Posterior cingulate gyrus (tissue), 11 donors: ENCODE measurements at regions not wholly inside any gene's neighbourhood (a gene's known extent, or its start where the extent isn't known, plus 50 kb on each side); places are given as distances from the start of the nearest gene placed in this dataset.
"Not testable (repeated sequence)": the region's sequence is repeated elsewhere in the genome, so short reads cannot be mapped to it uniquely, and the experiment has no call there.

Source experiments
- DNase-seq, 10 donors: peaks; one replicate each; pipeline versions ENCODE4 v3.0.0 to v3.0.0-alpha.2; 2020 to 2021; ENCODE audit warnings: mixed read lengths in 3 of 10
- intact Hi-C: fragments of 100-400 bp; cut with DNase I; formaldehyde crosslinking; loops from one replicate; pipeline ENCODE4 v1.15.1; 2023

- DNase-seq, intact Hi-C loops: not testable (repeated sequence)
These were observed 186.4 kb upstream of the OSBPL11 start for GRCh38 chr3:125781678-125782077.

- intact Hi-C loops, DNase-seq: not testable (repeated sequence)
These were observed 178.7 kb upstream of the ROPN1B start for GRCh38 chr3:125790312-125790711.

GRCh38 chr3:125791021-125791420, 178.0 kb upstream of the ROPN1B start:
- DNase-seq, intact Hi-C loops: not testable (repeated sequence)

DNA sequence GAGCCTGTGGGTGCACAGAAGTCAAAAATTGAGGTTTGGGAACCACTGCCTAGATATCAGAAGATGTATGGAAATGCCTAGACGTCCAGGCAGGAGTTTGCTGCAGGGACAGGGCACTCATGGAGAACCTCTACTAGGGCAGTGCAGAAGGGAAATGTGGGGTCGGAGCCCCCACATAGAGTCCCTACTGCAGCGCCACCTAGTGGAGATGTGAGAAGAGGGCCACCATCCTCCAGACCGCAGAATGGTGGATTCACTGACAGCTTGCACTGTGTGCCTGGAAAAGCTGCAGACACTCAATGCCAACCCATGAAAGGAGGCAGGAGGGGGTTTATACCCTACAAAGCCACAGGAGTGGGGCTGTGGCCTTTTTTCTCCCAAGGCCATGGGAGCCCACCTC, 159.0 kb upstream of the ROPN1B start:
- intact Hi-C loops: not testable (repeated sequence)

GRCh38 chr3:125822175-125822574, 146.8 kb upstream of the ROPN1B start:
- intact Hi-C loops, DNase-seq: not testable (repeated sequence)

More for the DNA sequence above, 159.0 kb upstream of the ROPN1B start:
- not testable (repeated sequence) for DNase-seq

GRCh38 chr3:125831005-125831750, 137.8 kb upstream of the ROPN1B start:
- DNase-seq, intact Hi-C loops: not testable (repeated sequence)

DNA sequence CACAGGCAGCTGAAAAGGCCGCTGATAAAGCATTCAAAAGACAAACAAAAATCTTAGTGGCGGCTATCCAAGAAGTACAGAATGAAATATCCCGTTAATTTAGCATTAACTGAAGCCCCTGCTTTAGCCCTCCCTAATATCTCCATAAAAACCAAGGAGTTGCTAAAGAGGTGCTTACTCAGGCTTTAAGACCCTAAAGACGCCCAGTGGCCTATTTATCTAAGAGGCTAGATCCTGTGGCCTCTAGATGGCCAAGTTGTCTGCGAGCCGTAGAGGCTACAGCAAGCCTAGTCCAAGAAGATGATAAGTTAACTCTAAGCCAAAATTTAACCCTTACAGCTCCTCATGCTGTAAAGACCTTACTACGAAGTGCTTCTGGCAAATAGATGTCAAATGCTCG, 133.4 kb upstream of the ROPN1B start:
- DNase-seq, intact Hi-C loops: not testable (repeated sequence)

DNA sequence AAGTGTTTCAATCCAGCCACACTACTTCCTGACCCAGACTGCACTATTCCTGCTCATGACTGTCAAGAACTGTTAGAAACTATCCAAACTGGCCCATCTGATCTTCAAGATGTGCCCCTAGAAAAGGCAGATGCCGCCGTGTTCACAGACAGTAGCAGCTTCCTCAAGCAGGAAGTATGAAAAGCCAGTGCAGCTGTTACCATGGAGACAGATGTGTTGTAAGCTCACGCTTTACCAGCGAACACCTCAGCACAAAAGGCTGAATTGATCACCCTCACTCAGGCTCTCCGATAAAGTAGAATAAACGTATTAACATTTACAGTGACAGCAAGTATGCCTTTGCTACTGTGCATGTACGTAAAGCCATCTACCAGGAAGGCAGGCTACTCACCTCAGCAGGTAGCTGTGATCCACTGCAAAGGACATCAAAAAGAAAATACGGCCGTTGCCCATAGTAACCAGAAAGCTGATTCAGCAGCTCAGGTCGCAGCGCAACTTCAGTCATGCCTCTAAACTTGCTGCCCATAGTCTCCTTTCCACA, 132.9 kb upstream of the ROPN1B start:
- not testable (repeated sequence) for DNase-seq

DNA sequence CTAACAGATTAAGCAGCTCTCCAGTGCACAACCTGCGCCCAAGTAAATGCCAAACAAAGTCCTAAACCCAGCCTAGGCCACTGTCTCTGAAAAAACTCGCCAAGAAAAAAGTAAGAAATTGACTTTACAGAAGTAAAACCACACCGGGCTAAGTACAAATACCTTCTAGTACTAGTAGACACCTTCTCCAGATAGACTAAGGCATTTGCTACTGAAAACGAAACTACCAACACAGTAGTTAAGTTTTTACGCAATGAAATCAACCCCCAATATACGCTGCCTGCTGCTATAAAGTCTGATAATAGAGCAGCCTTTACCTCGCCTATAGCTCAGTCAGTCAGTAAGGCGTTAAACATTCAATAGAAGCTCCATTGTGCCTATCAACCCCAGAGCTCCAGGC, 132.2 kb upstream of the ROPN1B start:
- intact Hi-C loops, DNase-seq: not testable (repeated sequence)

More for the DNA sequence above, 132.9 kb upstream of the ROPN1B start:
- intact Hi-C loops: not testable (repeated sequence)

GRCh38 chr3:125838857-125839256, 130.1 kb upstream of the ROPN1B start:
- intact Hi-C loops, DNase-seq: not testable (repeated sequence)

DNA sequence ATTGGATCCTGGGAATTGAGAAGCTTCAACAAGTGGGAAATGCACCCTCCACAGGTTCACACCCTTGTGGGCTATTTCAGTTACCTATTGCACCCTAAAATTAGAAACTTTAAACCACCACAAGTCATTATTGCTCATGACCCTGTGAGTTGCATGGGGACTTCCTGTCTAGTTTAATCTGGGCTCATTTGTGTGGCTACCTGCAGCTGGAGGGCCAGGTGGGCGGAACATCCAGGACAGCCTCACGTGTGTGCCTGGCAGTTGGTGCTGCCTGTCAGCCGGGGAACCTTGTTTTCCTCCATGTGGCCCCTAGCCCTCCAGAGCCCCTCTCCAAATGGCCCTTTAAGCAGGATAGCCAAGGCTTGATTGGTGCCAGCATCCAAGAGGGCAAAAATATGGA, 128.5 kb upstream of the ROPN1B start:
- DNase-seq, intact Hi-C loops: not testable (repeated sequence)

- intact Hi-C loops: not testable (repeated sequence)
These were observed 121.0 kb upstream of the ROPN1B start for GRCh38 chr3:125847966-125848365.

GRCh38 chr3:125855006-125855405, 114.0 kb upstream of the ROPN1B start:
- intact Hi-C loops: not testable (repeated sequence)

More at GRCh38 chr3:125847966-125848365, 121.0 kb upstream of the ROPN1B start:
- DNase-seq: peak in 1 of 10 donors; percentile 75

DNA sequence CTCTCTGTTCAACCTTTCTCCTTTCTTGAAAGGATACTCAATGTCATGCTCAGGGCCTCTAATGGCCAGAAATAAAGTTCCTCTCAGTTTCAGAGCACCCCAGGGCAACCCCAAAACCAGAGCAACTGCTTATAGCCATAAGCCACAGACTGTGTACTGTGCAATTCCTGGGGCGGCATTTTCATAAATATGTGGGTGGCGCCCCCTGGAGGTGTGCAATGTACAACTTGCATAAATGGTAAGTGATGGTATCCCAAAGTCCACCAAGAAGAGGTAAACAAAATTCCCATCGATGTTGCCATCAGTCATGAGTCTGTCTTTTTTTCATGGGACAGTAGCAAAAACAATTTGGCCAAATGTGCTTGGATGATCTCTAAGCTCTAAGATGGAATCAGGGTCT, 108.4 kb upstream of the ROPN1B start:
- intact Hi-C loops: not testable (repeated sequence)

More at GRCh38 chr3:125855006-125855405, 114.0 kb upstream of the ROPN1B start:
- DNase-seq: not testable (repeated sequence)

GRCh38 chr3:125862841-125863254, 106.1 kb upstream of the ROPN1B start:
- intact Hi-C loops, DNase-seq: not testable (repeated sequence)

More for the DNA sequence above, 108.4 kb upstream of the ROPN1B start:
- not testable (repeated sequence) for DNase-seq

DNA sequence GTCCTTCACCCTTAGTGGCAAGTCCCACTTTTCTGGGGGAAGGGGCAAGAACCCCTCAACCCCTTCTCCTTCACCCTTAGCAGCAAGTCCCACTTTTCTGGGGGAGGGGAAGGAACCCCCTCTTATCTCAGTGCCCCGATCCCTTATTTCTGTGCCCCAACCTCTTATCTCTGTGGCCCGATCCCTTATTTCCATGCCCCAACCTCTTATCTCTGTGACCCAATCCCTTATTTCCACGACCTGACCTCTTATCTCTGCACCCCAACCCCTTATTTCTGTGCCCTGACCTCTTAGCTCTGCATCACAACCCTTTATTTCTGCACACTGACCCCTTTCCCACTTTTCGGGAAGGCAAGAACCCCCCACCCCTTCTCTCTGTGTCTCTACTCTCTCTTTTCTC, 104.4 kb upstream of the ROPN1B start:
- intact Hi-C loops, DNase-seq: not testable (repeated sequence)

DNA sequence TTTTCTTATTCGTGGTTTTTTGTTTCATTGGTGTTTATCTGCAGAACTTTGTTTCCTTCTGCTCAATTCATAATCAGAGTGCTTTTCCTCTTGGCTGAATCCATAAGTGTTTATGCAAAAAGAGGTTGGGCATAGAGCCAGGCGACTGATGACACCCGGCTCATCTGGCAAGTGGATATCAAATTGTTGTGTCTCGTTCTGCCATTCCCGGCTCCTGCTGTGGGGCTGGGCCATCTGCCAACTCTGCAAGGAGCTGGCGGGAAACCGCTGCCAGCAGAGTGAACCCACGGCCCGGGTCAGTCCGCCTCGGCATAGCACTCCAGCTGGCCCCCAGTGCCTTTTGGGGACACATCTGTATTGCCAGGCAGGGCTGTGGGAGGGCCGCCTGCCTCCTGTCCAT, 83.0 kb upstream of the ROPN1B start:
- peak; percentile 50 to 96 (median 69) for DNase-seq
- intact Hi-C loops: not testable (repeated sequence)

GRCh38 chr3:125899181-125899580, 69.8 kb upstream of the ROPN1B start:
- DNase-seq, intact Hi-C loops: not testable (repeated sequence)

DNA sequence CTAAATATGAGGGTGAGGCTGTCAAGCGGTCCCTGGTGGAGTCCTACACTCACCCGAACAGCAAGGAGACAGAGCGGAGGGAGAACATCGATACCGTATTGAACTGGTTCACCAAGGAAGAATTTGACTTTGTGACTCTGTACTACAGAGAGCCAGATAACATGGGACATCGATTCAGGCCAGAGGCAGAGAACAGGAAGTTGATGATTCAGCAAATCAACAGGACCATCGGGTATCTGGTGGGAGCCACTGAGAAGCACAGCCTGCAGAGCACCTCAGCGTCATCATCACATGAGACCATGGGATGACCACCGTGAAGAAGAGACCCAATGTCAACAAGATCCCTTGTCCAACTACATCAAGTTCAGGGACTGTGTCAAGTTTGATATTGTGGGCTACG, 67.5 kb upstream of the ROPN1B start:
- intact Hi-C loops, DNase-seq: not testable (repeated sequence)

GRCh38 chr3:125903780-125904455, 65.1 kb upstream of the ROPN1B start:
- intact Hi-C loops: not testable (repeated sequence)
- DNase-seq: peak in 1 of 10 donors; percentile 39

GRCh38 chr3:125907279-125907678, 61.7 kb upstream of the ROPN1B start:
- intact Hi-C loops: not testable (repeated sequence)

More at GRCh38 chr3:125907279-125907678, 61.7 kb upstream of the ROPN1B start:
- not testable (repeated sequence) for DNase-seq
